LNCAP (cell line): ENCODE measurements at regions not wholly inside any gene's neighbourhood (a gene's known extent, or its start where the extent isn't known, plus 50 kb on each side); places are given as distances from the start of the nearest gene placed in this dataset.

ENCODE experiments used
- TF ChIP-seq, protein P1 (sequence below): fragments of 450-650 bp; IDR thresholded peaks from 2 replicates; pipeline ENCODE4 v1.5.1; 2017; ENCODE audit warnings: mild to moderate bottlenecking

DNA sequence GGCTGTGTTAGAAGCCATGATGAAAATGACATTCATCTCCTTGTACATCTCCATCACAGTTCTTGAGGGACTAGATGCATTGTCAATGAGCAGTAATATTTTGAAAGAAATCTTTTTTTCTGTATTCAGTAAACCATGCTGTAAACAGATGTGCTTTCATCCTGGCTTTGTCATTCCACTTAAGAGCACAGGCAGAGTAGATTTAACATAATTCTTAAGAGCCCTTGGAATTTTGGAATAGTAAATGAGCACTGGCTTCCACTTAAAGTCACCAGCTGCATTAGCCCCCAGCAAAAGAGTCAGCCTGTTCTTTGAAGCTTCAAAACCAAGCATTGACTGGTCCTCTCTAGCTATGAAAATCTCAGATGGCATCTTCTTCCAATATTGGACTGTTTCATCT is 197.8 kb upstream of the HDDC2 start:
- TF ChIP-seq, protein P1, sequence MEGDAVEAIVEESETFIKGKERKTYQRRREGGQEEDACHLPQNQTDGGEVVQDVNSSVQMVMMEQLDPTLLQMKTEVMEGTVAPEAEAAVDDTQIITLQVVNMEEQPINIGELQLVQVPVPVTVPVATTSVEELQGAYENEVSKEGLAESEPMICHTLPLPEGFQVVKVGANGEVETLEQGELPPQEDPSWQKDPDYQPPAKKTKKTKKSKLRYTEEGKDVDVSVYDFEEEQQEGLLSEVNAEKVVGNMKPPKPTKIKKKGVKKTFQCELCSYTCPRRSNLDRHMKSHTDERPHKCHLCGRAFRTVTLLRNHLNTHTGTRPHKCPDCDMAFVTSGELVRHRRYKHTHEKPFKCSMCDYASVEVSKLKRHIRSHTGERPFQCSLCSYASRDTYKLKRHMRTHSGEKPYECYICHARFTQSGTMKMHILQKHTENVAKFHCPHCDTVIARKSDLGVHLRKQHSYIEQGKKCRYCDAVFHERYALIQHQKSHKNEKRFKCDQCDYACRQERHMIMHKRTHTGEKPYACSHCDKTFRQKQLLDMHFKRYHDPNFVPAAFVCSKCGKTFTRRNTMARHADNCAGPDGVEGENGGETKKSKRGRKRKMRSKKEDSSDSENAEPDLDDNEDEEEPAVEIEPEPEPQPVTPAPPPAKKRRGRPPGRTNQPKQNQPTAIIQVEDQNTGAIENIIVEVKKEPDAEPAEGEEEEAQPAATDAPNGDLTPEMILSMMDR: no peak

DNA sequence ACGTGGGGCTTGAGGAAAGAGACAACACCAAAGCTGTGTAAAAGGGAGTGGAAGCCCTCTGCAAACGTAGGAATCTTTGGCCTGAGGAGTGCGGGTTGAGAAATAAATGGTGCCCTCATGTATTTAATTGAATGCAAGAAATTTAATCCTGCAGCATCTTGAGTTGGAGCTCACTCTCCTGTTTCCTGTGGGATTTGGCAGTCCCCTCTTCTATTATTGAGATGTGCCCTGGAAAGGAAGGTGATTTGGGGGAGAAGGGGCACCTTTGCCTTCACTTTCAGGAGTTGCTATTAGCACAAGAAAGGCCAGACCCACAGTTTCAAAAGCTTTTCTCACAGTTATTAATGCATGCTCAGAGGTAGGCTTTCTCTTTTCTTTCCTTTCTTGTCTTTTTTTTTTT is 201.4 kb upstream of the HDDC2 start:
- TF ChIP-seq, protein P1: no peak

DNA sequence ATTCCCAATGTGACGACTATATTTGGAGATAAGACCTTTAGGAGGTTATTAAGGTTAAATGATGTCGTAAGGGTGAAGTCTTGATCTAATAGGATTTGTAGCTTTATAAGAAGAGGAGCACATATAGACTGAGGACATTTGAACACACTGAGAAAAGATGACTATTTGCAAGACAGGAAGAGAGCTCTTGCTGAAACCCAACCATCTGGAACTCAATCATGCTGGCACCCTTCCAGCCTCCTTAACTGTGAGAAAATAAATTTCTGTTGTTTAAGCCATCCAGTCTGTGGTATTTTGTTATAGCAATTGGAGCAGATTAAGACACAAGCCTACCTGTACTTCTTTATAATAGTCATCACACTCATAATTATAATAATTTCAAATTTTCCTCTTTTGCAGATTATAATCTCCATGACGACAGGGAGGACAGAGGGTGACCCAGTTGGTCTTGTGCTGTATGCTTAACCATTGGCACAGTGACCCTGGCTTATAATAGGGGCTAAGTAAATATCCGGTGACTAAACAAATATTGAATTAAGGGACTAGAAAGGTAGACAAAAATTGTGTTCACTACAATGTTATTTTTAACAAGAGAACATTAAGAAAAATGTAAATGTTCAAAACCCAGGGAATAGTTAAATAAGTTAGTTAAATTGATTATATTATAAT is 206.4 kb upstream of the HDDC2 start:
- TF ChIP-seq, protein P1: no peak

DNA sequence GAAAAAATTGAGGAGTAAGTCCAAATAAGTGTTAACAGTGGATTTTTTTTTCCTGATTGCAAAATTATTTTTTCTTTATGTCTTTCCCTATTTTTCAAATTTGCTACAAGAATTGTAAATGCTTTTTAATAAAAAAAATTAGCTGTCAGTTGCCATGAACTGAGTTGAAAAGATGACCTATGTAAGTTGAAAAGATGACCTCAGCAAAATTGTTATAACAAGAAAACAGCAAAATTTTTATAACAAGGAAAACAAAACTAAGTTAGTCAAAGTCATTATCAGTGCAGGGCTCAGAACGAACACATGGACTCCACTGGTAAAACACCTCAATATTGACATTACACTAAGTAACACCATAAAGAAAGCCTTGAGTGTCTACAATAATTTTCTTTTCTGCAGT is 207.0 kb upstream of the HDDC2 start:
- TF ChIP-seq, protein P1: no peak

DNA sequence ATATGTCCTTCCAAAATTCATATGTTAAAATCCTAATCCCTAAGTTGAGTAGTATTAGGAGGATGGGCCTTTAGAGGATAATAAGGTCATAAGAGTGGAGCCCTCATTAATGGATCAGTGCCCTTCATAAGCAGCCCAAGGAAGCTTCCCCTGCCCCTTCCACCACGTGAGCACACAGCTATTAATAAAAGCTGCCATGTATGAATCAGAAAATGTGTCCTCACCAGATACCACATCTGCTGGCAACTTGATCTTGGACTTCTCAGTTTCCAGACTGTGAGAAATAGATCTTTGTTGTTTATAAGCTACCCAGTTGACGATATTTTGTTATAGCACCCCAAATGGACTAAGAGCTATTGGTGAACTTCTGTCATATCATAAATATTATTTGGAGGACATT is 207.7 kb upstream of the HDDC2 start:
- TF ChIP-seq, protein P1: no peak

DNA sequence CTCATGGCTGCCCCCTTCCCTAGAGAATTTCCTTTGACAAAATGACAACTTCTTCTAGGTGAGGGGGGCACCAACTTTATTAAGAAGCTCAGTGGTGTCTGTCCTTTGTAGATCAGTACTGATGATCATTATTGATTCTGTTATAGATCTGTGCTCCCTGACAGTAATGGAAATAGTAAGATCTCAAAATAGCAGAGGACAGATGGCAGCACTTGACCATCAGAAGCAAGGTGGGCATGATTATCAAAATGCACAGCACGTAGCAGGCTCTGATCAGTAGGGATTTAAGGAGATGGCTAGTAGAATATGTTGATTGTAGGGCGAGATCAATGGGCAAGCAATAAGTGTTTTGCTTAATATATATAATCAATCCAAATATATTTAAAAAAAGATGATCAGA is 208.6 kb upstream of the HDDC2 start:
- TF ChIP-seq, protein P1: no peak

DNA sequence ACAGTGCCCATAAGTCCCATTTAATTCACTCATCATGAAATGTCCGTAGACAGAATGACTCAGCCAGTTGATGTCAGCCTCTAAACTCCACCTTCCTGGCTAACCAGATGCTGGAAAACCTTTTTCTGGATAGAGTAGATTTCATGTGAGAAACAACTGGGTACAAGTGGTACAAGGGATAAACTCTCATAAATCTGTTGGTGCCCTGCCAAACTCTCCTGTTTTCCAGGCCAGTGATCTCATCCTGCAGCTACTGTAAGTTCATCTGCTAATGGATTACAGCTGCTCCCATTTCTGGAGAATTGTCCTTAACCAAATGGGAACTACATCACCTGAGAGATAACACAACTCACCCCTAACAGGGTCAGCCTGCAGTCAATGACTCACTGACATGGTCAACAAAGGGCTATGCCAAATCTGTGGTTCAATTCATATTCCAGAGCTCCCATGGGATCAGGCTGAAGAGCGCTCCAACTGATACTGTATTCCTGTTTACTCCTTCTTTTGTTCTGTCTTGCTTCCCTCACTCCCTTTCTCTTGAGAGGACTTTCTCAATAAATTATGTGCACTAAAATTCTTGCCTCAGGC is 210.1 kb upstream of the HDDC2 start:
- TF ChIP-seq, protein P1: no peak
